ENCODE measurements at regions not wholly inside any gene's neighbourhood (a gene's known extent, or its start where the extent isn't known, plus 50 kb on each side); places are given as distances from the start of the nearest gene placed in this dataset.

DNA sequence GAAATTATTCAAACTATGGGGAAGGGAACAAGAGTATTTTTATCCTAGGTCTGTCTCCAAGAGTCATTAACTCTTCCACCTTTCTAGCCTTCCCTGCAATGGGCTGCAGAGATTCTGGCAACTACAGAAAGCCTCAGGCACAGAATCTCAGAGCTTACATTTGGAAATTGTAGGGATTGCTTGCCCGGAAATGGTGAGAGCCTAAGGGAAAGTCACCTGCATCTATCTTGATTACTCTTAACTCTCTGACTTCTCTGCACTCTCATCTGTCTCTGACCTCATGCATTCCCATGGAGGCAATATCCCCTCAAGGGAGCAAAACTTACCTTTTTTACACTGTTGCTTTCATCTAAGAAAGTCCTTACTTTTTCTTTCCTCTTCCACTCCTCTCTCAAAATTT lies 513.2 kb upstream of the MARCKS start:
- CTCF ChIA-PET, result no interaction called here
- POLR2A ChIA-PET, result no interaction called here
- no peaks in the 10 kb centered on the region for H3K9me3 ChIP-seq (ENCODE audit: control insufficient read depth, insufficient read depth, low read depth, low read length)
- H3K27me3 ChIP-seq (ENCODE audit: control insufficient read depth, insufficient read depth, low read length), result no peaks in the 10 kb centered on the region
- in situ Hi-C loops (cut with HindIII; ENCODE audit: low pct_unique_long_range_greater_than_20kb, low sequenced_read_pairs) (no loop called here), intact Hi-C loops (cut with micrococcal nuclease; ENCODE audit: unreplicated experiment) (no loop called here)
- H3K36me3 ChIP-seq (ENCODE audit: control insufficient read depth, insufficient read depth, low read length), result no peaks in the 10 kb centered on the region
- H3K27ac ChIP-seq (ENCODE audit: low read length), result no peak overlapping the region
- TF ChIP-seq POLR2AphosphoS5 (IDR thresholded peaks at IDR 0.05; ENCODE audit: low read depth, low read length) (no peak), SIN3A (IDR thresholded peaks at IDR 0.05; ENCODE audit: borderline replicate concordance, insufficient read depth, low read depth, low read length) (no peak), TCF7L2 (IDR thresholded peaks at IDR 0.05; ENCODE audit: low read depth, low read length) (no peak)
- TF ChIP-seq, protein P1, sequence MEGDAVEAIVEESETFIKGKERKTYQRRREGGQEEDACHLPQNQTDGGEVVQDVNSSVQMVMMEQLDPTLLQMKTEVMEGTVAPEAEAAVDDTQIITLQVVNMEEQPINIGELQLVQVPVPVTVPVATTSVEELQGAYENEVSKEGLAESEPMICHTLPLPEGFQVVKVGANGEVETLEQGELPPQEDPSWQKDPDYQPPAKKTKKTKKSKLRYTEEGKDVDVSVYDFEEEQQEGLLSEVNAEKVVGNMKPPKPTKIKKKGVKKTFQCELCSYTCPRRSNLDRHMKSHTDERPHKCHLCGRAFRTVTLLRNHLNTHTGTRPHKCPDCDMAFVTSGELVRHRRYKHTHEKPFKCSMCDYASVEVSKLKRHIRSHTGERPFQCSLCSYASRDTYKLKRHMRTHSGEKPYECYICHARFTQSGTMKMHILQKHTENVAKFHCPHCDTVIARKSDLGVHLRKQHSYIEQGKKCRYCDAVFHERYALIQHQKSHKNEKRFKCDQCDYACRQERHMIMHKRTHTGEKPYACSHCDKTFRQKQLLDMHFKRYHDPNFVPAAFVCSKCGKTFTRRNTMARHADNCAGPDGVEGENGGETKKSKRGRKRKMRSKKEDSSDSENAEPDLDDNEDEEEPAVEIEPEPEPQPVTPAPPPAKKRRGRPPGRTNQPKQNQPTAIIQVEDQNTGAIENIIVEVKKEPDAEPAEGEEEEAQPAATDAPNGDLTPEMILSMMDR (IDR thresholded peaks at IDR 0.05), result no peak
- TF ChIP-seq, protein P2, sequence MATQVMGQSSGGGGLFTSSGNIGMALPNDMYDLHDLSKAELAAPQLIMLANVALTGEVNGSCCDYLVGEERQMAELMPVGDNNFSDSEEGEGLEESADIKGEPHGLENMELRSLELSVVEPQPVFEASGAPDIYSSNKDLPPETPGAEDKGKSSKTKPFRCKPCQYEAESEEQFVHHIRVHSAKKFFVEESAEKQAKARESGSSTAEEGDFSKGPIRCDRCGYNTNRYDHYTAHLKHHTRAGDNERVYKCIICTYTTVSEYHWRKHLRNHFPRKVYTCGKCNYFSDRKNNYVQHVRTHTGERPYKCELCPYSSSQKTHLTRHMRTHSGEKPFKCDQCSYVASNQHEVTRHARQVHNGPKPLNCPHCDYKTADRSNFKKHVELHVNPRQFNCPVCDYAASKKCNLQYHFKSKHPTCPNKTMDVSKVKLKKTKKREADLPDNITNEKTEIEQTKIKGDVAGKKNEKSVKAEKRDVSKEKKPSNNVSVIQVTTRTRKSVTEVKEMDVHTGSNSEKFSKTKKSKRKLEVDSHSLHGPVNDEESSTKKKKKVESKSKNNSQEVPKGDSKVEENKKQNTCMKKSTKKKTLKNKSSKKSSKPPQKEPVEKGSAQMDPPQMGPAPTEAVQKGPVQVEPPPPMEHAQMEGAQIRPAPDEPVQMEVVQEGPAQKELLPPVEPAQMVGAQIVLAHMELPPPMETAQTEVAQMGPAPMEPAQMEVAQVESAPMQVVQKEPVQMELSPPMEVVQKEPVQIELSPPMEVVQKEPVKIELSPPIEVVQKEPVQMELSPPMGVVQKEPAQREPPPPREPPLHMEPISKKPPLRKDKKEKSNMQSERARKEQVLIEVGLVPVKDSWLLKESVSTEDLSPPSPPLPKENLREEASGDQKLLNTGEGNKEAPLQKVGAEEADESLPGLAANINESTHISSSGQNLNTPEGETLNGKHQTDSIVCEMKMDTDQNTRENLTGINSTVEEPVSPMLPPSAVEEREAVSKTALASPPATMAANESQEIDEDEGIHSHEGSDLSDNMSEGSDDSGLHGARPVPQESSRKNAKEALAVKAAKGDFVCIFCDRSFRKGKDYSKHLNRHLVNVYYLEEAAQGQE (IDR thresholded peaks at IDR 0.05; ENCODE audit: insufficient read depth in 1 of 2, low read depth in 2 of 2, low read length in 1 of 2), result no peak
- H3K4me3 ChIP-seq (ENCODE audit: low read depth in 2 of 2, low read length in 2 of 2), result no peak overlapping the region
- BruUV-seq (replicated peaks), result no TSS peak
- DNase-seq (ENCODE audit: low read depth, low spot score) (no peak), ATAC-seq (no peak)
- no peaks in the 10 kb centered on the region for H3K4me1 ChIP-seq (ENCODE audit: control insufficient read depth, insufficient read depth, low read length)

- TF ChIP-seq TCF7L2 (IDR thresholded peaks at IDR 0.05; ENCODE audit: low read depth, low read length), result no peak
- TF ChIP-seq POLR2AphosphoS5 (IDR thresholded peaks at IDR 0.05; ENCODE audit: low read depth, low read length), result no peak
- TF ChIP-seq, protein P2 (IDR thresholded peaks at IDR 0.05; ENCODE audit: insufficient read depth in 1 of 2, low read depth in 2 of 2, low read length in 1 of 2), result no peak
- no peak for TF ChIP-seq SIN3A (IDR thresholded peaks at IDR 0.05; ENCODE audit: borderline replicate concordance, insufficient read depth, low read depth, low read length)
- ATAC-seq (no peak), DNase-seq (ENCODE audit: low read depth, low spot score) (no peak)
- H3K36me3 ChIP-seq (ENCODE audit: control insufficient read depth, insufficient read depth, low read length), result no peaks in the 10 kb centered on the region
- CTCF ChIA-PET, result no interaction called here
- POLR2A ChIA-PET, result no interaction called here
- intact Hi-C loops (cut with micrococcal nuclease; ENCODE audit: unreplicated experiment) (no loop called here), in situ Hi-C loops (cut with HindIII; ENCODE audit: low pct_unique_long_range_greater_than_20kb, low sequenced_read_pairs) (no loop called here)
- no peak overlapping the region for H3K27ac ChIP-seq (ENCODE audit: low read length)
- H3K4me1 ChIP-seq (ENCODE audit: control insufficient read depth, insufficient read depth, low read length), result no peaks in the 10 kb centered on the region
- no peaks in the 10 kb centered on the region for H3K9me3 ChIP-seq (ENCODE audit: control insufficient read depth, insufficient read depth, low read depth, low read length)
- no peak overlapping the region for H3K4me3 ChIP-seq (ENCODE audit: low read depth in 2 of 2, low read length in 2 of 2)
- H3K27me3 ChIP-seq (ENCODE audit: control insufficient read depth, insufficient read depth, low read length), result no peaks in the 10 kb centered on the region
- BruUV-seq (replicated peaks), result no TSS peak
Measured at GRCh38 chr6:113344969-113345368, 512.2 kb upstream of the MARCKS start.
